Hematopoietic multipotent progenitor cell treated with erythropoietin and hydrocortisone succinate and interleukin-3 and kit ligand, for 8 days (in vitro differentiated cells): ENCODE measurements at regions not wholly inside any gene's neighbourhood (a gene's known extent, or its start where the extent isn't known, plus 50 kb on each side); places are given as distances from the start of the nearest gene placed in this dataset.
"Not testable (repeated sequence)": the region's sequence is repeated elsewhere in the genome, so short reads cannot be mapped to it uniquely, and the experiment has no call there.

ENCODE experiments used
- DNase-seq: peaks from one replicate; pipeline ENCODE4 v3.0.0-alpha.2; 2015

DNA sequence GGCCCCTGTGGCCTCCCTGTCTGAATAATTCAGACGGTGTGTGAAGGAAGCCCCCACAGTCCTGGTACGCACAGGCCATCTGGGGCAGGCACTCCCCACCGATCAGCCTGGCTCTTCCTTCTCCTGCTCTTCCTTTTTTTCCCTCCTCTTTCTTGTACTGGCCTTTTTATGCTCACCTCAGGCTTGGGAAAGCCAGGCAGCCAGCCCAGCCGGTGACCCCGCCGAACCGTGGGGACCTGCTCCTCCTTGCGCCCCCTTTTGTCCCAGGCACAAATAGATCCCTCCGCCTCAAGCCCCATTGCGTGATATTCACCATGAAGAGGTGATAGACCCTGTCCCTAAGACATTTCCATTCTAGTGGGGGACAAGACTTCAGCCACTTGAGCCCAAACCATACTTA lies 80.2 kb upstream of the BRD7 start:
- DNase-seq, result no peak

DNA sequence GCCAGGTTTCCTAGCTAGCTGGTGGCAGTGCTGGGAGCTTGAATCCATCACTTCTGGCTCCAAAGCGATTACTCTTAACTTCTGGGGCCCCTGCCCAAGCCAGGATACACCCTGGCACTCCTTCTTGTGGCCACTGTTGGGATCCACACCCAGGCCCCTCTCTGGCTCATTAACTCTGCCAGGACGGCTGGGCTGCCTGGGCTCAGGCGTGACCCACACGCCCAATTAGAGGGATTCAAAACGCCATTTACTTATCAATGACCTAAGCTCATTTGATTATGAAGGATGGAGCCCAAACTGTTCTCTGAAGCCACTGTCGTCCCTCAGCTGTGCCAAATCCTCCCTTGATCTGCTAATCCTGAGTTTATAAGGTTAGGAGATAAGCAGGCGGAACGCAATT lies 79.7 kb upstream of the BRD7 start:
- DNase-seq, result no peak

DNA sequence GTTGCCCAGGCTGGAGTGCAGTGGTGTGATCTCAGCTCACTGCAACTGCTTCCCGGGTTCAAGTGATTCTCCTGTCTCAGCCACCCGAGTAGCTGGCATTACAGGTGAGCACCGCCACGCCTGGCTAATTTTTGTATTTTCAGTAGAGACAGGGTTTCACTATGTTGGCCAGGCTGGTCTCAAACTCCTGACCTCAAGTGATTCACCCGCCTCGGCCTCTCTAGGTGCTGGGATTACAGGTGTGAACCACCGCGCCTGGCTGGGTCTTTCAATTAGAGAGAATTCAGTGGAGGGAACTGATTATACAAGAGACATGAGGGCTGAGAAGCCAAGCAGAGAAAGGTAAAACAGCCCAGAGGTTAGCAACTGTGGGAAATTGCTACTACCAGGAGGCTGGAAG lies 78.6 kb upstream of the BRD7 start:
- not testable (repeated sequence) for DNase-seq

DNA sequence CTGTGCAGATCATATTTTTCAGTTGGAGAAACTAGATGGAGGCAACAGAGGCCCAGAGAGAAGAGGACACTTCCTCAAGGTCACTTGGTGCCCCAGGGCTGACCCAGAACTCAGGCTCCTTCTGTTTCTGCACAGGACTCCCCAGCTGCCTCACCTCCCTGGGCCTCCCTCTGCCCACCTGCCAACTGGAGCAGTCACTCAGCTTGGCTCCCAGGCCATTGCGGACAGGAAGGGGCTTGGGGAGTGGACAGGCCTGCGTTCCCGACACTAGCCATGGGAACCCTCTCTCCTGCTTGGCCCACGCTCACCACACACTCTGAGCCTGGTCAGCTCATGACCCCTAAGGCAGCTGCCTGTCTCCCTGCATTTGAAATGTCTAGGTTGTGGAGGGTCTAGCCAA lies 78.1 kb upstream of the BRD7 start:
- no peak for DNase-seq

DNA sequence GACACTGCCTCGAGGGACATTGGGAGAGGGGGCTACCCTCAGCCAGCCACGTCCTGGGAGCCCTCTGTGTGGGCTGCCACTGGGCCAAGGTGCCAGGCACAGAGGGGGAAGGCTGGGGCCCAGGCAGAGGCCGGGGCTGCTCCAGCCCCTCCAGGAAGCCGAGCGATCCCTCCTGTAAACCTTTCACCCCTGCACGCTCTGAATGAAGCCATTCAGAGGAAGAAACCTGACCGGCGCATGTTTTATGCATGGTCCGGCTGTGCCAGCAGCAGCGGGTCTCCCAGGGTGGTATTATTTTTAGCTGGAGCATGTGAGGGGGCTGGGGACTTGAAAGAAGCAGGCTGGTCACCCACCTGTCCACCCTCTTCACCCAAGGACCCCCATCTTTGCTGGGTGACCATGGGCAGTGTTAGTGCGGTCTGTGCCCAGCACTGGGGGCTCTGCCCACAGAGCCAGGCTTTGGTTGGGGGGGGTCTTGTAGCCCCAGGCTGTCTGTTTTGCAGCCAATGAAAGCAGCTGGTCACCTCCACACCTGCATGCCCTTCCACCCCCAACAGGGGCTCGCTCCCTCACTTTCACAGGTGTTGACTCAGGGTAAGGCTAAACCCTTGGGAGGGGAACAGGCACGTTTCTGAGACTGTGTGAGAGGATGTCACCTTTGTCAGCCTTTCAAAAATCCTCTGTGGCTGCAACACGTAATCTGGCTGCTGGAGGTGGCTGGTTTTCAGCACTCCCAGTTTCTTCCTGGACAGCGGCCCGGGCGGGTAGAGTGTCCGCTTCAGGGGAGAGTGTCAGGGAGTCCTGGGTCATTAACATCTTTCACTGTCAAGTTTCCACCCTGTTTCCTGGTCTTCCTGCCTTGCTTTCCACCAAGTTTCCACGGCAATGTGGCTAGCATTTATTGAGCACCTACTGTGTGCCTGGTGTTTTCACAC lies 77.1 kb upstream of the BRD7 start:
- DNase-seq, result no peak

DNA sequence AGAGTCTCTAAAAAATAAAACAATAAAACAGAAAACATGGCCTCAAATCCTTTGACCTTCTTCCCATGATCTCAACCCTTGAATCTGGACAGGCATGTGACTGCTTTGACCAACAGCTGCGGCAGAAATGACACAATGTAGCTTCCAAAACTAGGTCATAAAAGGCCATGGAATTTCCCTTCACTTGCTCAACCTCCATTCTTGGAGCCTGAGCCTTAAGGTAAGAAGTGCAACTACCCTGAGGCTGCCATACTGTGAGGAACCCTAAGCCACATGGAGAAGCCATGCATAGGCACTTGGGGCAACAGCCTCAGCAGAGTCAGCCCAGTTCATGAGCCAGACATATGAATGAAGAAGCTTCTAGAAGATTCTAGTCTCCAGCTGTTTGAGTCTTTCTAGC lies 75.7 kb upstream of the BRD7 start:
- DNase-seq, result no peak

DNA sequence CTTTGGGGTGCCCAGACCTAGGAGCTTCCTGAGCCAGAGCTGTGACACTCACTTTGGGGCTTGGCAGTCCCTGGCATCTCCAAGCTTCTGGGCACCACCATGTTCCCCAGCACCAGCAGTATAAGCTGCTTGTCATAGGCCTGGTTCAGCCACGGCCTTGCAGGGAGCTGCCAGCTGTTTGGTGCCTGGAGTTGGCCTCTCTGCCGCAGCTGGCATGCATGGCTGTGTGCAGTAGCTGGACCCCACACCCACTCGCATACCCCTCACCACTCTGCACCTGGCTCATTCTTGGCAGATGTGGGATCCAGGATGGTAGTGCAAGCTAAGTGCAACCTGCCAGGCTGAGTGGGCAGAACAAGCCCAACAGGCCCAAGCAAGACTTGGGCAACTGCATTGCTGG lies 73.4 kb upstream of the BRD7 start:
- no peak for DNase-seq

DNA sequence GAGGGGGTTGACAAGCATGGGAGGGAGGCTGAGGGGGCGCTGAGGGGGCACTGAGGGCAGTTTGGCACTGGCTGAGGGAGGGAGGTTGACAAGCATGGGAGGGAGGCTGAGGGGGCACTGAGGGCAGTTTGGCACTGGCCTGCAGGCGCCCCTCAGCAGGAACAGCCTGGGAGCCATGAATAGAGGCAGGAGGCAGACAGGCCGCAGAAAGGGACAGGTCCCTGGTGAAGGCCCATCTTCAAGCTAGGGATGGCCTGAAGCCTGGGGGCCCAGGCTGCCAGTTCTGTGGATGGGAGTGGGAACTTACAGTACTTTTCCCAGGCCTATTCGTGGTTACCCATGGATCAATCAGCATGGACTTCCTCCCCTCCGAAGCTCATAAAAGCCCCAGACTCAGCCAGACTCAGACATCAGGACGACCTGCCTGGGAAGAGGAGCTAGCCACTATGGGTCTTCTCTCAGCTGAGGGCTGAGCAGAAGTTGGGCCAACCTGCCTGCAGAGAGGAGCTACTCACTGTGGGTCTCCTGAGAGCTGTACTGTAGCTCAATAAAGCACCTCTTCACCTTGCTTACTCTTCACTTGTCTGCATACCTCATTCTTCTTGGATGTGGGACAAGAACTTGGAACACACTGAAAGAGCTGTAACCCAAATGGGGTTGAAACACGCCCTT lies 72.8 kb upstream of the BRD7 start:
- no peak for DNase-seq

DNA sequence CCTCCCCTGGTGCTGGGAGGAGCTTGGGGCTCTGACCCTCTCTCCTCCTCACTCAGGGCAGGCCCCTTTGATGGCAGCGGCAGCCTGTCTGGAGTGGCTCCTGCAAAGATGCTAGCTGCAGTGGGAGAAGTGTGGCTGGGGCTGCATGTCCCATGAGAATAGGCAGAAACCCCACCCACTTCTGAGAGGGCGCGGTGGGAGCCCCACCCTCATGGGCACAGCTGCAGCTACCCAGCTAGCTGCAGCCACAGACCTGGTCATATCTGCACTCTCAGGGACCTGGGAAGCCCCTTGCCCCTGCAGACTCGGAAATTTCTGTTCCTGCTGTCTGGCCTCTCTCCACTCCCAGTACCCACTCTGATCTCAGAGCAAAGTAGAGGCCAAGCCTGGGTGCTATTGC lies 72.2 kb upstream of the BRD7 start:
- no peak for DNase-seq

DNA sequence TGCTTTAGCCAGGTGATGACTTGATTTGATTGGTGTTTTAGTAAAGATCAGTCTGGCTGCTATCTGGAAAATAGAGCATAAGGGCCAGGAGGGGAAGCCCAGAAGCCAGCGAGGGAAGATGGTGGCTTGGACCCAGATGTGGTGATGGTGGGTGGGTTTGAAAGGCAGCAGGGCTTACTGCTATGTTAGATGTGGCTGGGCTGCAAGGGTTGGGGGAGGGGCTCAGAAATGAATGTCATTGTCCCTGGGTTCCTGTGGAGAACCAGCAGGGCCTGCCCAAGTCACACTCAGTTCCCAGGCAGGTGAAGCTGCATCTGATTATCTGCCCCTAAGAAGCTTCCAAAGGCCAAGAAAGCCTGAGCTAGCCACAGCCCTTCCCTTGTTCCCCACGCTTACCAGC lies 71.7 kb upstream of the BRD7 start:
- no peak for DNase-seq

DNA sequence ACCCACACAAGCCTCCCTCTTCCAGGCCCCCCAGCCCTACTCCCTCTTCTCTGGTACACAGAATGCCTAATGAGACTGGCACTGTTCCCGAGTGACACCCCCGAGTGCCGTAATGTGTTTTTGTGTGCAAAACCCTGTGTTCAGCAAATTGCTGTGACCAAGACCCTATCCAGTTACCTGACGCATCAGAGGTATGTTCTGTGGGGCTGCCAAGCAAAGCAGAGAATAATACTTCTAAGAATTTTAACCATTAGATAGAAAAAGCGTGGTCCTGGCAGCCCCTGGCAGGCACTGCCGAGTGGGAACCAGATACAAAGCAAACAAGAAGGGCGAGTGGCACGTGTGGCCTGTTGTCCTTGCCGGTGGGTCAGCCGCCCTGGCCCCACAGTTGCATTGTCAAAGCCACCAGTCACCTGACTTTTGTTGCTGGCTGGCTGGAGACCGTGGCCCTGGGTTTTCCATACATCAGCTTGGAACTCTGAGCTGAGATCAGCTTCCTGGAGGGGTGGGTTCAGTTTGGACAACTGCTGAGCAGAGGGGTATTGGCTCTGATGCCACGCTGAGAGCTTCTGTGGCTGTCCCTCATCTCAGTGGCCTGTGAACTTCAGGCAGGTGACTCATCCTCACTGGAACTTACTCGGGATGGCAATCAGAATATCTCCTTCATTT lies 69.1 kb upstream of the BRD7 start:
- no peak for DNase-seq

DNA sequence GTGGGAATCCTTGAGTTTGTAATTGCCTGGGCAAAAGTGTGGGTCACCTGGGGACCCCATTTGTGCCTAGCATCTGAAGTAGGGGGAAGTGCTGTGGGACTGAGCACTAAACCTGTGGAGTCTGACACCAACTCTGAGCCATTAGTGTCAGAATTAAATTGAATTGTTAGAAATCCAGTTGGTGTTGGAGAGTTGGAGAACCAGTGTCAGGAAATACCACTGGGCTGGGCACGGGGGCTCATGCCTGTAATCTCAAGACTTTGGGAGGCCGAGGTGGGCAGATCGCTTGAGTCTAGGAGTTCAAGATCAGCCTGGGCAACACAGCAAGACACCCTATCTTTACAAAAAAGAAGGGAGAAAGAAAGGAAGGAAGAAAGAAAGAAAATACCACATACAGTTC lies 67.5 kb upstream of the BRD7 start:
- no peak for DNase-seq

DNA sequence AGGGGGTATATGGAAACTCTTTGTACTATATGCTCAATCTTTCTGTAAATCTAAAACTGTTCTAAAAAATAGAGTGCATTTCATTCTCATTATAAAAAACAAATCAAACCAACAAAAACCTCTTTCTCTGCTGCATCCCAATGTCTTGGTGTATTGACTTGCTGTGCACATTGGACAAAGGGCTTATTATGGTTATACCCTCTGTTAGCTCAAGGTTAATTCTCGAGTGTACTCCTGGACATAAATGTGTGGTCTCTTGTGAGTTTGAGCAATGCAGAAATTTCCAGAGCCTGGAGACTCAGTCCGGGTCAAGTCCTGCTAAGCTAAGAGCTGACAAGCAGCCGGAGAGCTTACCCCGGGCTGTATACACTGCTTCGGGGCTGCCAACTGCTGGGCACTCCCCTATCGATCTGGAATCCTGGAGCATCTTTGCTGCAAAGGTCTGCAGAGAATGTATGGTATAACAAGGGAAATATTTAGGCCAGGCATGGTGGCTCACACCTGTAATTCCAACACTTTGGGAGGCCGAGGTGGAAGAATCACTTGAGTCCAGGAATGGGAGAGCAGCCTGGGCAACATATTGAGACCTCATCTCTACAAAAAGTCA lies 66.2 kb upstream of the BRD7 start:
- DNase-seq, result no peak

DNA sequence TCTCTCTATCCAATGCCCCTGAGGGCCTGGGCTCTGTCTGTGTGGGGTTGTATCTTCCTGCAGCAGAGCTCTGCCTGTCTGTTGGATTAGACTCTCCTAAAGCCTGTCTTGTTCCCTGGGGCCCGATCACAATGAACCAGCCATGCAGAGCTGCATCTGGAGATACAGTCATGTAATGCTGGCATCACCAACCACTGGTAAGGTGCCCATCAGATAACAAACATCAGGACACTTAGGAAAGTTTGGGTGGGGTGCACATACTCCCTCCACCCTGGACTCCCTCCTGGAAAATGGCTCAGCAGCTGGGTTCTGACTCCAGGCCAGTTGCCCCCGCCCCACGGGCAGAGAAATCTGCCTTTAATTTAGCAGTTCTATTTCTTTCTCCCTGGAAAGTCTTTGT lies 61.3 kb upstream of the BRD7 start:
- no peak for DNase-seq

DNA sequence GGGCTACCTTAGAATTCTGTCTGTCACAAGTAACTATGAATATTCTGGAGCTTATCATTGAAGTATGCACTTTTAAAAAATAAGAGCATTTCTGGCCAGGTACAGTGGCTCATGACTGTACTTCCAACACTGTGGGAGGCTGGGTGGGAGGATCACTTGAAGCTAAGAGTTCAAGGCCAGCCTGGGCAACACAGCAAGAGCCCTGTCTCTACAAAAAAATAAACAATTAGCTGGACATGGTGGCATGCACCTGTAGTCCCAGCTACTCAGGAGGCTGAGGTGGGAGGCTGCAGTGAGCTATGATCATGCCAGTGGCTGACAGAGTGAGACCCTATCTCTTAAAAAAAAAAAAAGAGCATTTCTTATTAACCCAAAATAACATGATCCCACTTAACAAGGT lies 60.0 kb upstream of the BRD7 start:
- DNase-seq, result no peak

DNA sequence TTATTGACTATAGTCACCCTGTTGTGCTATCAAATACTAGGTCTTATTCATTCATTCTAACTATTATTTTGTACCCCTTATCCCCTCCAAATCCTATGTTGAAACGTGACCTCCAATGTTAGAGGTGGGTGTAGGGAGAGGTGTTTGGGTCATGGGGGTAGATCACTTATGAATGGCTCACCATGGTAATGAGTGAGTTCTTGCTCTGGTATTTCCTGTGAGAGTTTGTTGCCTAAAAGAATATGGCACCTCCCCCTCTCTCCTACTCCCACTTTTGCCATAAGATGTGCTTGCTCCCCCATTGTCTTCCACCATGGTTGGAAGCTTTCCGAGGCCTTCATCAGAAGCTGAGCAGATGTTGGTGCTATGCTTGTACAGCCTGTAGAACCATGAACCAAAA lies 59.3 kb upstream of the BRD7 start:
- no peak for DNase-seq

DNA sequence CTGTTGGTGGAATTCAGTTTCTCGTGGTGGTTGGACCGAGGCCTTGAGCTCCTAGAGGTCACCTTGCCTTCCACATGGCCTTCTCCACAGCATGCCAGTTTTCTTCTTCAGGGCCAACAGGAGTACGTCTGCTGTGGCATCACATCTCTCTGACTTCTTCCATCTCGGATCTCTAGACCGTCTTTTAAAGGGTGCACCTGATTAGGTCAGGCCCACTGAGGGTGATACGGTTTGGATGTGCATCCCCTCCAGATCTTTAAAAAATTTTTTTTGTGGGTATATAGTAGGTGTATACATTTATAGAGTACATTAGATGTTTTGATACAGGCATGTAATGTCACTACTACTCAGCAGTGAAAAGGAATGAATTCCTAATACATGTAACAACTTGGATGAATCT lies 58.3 kb upstream of the BRD7 start:
- DNase-seq, result no peak

DNA sequence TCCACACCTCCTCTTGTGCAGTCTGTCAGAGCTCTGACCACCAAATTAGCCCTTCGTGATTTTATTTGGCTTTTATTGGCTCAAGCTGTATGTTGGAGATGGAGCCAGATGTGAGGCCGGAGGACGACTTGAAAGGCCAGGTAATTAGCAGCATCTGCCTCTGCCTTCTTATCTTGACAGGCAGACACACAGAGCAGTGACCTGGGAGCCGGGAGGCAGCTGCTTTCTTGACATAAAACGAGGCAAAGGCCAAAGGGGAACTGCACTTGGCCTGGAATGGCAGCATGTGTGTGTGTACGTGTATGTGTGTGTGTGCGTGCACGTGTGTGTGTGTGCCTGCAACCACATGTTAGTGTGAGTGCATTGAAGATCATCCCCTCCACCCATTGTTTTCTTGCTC lies 56.9 kb upstream of the BRD7 start:
- no peak for DNase-seq

DNA sequence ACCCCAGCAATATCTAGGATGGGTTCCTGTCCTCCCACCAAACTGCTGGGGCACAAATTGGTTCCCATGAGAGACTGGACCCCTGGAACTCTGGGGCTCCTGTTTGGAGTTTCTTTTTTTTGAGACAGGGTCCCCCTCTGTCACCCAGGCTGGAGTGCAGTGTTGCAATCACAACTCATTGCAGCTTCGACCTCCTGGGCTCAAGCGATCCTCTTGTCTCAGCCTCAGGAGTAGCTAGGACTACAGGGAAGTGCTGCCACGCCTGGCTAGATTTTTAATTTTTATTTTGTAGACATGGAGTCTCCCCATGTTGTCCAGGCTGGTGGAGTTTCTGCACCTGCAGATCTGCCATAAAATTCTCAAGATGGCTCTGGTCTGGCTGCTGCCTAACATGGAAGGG lies 56.3 kb upstream of the BRD7 start:
- no peak for DNase-seq

DNA sequence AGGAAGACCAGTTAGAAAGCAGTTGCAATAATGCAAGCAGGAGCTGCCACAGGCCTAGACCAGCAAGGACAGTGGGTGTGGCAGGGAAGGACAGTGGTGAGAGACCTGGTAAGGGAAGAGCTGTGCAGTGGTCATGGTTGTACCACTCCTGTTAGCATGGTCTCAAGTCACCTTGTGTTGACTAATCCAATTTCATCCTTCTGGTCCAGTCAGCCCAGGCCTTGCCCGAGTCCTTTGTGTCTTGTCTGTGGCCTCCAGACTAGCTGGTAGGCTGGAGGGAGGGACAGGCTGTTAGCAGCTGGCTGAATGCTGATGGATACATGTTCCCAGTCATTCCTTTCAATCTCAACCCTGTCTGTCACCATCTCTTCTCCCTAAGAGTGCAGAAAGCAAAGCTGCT lies 54.1 kb upstream of the BRD7 start:
- DNase-seq, result no peak

DNA sequence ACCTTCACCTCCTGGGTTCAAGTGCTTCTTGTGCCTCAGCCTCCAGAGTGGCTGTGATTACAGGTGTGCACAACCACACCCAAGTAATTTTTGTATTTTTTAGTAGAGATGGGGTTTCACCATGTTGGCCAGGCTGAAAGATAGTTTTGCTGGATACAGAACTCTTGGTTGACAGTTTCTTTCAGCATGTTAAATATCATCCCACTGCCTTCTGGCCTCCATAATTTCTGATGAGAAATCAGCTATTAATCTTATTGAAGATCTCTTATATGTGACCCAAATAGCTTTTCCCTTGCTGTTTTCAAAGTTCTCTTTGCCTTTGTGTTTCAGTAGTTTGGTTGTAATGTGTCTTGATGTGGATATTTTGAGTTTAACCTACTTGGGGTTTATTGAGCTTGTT lies 50.3 kb upstream of the BRD7 start:
- no peak for DNase-seq
